ENCODE measurements at regions not wholly inside any gene's neighbourhood (a gene's known extent, or its start where the extent isn't known, plus 50 kb on each side); places are given as distances from the start of the nearest gene placed in this dataset.
"Not testable (repeated sequence)": the region's sequence is repeated elsewhere in the genome, so short reads cannot be mapped to it uniquely, and the experiment has no call there.

DNA sequence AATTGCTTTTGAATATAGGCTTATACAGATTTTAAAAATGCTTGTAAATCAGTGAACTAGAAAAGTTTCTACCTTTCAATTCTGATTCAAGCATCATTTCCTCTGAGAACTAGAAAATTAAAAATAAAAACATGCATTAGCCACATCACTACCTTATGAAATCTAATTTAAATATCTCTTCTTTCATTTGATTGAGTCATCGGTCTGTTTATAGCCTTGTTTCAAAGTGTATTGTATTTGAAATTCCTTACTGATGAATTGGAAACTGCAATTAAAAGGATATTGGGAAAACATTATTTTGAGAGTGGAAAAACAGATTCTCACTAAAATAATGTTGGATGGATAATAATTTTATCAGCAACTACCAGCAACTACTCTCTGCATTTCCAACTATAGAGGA lies 717.7 kb upstream of the FAM98A start:
- no peak for DNase-seq (ENCODE audit: low spot score)

DNA sequence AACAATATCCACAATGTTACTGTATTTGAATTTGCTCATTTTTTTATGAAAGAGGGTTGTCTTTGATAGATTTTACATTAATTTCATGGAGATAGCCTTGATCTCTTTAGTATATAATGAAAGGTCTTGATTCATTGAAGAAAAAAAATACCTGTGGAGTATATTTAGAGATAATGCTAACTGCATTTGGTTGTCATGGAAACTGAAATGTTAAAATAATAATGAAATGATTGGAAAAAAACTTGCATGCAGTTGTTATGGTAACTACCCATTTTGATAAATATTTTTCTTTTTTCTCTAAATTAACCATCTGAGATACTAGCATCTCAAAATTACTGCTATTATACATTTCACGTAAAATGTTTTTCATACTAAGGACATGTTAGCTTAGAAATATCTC lies 712.7 kb upstream of the FAM98A start:
- no peak for DNase-seq (ENCODE audit: low spot score)

GRCh38 chr2:34308140-34308539 lies 709.0 kb upstream of the FAM98A start:
- no peak for DNase-seq (ENCODE audit: low spot score)

GRCh38 chr2:34307636-34308035 lies 708.5 kb upstream of the FAM98A start:
- DNase-seq (ENCODE audit: low spot score) = no peak

GRCh38 chr2:34306745-34307144 lies 707.6 kb upstream of the FAM98A start:
- DNase-seq (ENCODE audit: low spot score) = no peak

DNA sequence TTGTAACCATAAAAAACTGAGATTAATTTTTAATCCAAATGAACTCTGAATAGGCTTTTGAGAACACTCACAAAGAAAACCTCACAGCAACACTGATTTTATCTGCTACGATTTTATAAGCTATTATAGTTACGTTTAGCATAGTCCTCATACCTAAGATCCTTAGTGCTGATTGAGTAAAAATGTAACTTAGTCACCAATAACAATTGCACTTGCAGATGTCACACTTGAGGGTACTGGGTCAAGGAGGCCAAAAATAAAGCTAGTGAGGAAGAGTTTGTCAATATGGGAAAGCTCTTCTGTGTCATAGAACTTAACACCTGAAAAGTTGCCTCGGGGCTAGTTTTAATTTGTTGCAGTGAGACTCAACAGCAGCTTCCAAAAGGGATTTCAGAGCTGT lies 706.5 kb upstream of the FAM98A start:
- DNase-seq (ENCODE audit: low spot score) = no peak

- no peak for DNase-seq (ENCODE audit: low spot score)
These were observed 695.9 kb upstream of the FAM98A start for GRCh38 chr2:34294961-34295360.

- no peak for DNase-seq (ENCODE audit: low spot score)
These were observed 692.0 kb upstream of the FAM98A start for GRCh38 chr2:34291076-34291475.

GRCh38 chr2:34288016-34288415 lies 688.9 kb upstream of the FAM98A start:
- no peak for DNase-seq (ENCODE audit: low spot score)

DNA sequence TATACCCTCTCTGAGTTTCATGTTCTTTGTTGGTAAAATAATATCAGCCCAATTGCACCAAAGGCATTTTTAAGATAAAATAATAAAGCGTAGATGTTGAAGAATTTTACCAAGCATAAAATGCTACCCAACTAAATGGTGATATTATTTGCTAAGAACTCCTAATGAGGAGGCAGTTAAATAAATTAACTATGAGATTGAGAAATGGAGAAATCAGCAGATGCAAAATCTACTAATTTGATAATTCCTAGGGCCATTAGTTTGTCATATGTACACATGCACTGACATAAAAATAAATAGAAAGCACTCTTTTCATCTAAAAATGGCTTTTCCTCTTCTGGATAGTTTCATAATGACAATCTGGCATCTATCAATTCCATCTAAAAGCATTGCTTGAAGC lies 681.5 kb upstream of the FAM98A start:
- DNase-seq (ENCODE audit: low spot score) = no peak

DNA sequence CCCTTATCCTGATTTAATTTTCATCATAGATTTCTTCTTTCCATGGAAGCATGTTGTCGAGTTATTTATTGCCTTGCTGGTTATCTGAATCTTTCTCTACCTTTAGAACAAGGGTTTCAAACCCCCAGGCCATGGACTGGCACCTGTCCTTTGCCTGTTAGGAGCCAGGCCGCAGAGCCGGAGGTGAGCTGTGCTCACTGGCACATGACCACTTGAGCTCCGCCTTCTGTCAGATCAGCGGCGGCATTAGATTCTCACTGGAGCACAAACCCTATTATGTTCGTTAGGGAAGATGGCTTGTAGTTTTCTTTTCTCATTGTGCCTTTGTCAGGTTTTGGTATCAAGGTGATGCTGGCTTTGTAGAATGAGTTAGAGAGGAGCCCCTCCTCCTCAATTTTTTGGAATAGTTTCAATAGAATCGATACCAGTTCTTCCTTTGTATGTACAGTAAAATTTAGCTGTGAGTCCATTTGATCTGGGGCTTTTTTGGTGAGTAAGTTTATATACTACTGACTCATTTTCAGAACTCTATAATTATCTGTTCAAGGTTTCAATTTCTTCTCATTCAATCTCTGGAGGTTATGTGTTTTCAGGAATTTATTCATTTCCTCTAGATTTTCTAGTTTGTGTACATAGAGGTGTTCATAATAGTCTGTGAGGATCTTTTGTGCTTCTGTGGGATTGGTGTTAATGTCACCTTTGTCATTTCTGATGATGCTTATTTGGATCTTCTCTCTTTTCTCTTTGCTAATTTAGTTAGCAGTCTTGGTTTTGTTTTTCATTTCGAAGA lies 668.0 kb upstream of the FAM98A start:
- no peak for DNase-seq (ENCODE audit: low spot score)

GRCh38 chr2:34261701-34262100 lies 662.6 kb upstream of the FAM98A start:
- DNase-seq (ENCODE audit: low spot score) = no peak

GRCh38 chr2:34254272-34254878 lies 655.3 kb upstream of the FAM98A start:
- no peak for DNase-seq (ENCODE audit: low spot score)

GRCh38 chr2:34252111-34252510 lies 653.0 kb upstream of the FAM98A start:
- no peak for DNase-seq (ENCODE audit: low spot score)

- DNase-seq (ENCODE audit: low spot score) = no peak
These were observed 652.5 kb upstream of the FAM98A start for GRCh38 chr2:34251578-34251977.

DNA sequence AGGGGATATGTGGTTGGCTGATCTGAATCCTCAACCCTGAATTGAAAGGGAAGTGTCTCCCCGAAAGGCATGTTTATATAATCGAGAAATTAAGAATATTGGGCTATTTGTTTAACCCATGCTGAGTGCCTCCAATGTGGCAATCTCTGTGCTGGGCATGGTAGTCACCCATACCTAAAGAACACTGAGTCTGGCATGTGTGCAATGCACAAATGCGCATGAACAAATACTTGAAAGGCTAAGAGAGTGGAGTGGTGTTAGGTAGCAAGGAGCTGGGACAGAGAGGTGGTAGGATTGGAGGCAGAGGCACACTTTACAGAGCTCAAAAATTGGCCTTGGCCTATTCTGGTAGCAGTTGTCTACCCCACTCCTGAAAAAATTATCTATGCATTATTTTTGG lies 645.1 kb upstream of the FAM98A start:
- no peak for DNase-seq (ENCODE audit: low spot score)

DNA sequence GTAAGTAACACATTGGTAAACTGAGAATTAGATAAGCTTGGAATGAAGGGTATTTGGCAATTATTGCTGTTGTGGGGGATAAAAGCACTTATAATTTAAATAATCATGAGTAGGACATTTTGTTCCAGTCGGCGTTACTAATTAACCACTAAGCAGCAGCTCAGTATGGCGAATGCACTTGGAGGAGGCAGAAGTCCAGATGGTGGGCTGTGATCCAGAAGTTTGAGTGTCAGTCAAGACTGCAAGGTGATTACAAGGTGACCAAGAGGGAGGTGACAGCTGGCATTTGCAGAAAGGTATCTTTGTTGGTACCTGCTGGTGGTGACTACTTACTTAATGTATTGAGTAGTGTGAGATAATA lies 643.6 kb upstream of the FAM98A start:
- no peak for DNase-seq (ENCODE audit: low spot score)

GRCh38 chr2:34241905-34242762 lies 643.0 kb upstream of the FAM98A start:
- no peak for DNase-seq (ENCODE audit: low spot score)

- no peak for DNase-seq (ENCODE audit: low spot score)
These were observed 640.4 kb upstream of the FAM98A start for GRCh38 chr2:34239511-34239910.

DNA sequence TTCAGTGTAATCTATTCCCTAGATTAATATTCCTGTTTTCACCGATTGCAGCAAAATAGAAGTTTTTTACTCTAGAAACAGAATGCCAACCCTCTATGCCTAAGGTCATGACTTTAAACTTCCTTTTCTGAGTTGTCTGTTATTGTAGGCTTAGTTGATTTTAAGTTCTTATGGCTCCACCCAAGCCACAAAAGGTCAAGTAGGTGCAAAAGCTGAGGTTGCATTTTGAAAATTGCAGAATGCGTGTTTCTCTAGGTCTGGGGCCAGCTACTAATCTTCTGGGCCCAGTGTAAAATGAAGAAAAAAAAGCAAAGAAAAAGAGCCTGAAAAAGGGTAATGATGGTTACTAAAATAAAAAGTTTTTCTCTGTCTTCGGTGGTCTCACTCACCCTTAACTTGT lies 635.7 kb upstream of the FAM98A start:
- DNase-seq (ENCODE audit: low spot score) = no peak

DNA sequence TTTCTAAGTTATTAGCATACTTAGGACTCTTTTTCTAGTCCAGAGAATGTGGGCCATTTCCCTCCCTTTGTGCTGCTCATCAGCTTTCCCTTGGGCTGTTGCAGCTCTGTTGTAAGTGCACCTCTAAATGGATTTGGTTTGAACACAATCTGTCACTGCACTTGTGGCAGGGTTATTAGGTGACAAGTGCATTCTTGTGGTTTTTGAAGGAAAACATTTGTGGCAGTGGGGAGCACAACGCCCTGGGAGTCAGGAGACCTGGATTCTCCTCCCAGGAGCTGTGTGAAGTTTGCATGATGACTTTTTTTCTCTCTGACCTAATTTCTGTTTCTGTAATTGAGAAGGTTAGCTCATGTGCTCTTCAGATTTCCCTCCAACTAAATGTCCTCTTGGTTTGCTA lies 630.9 kb upstream of the FAM98A start:
- peak; percentile 29 for DNase-seq (ENCODE audit: low spot score)

- DNase-seq (ENCODE audit: low spot score) = no peak
These were observed 616.1 kb upstream of the FAM98A start for GRCh38 chr2:34215174-34215573.

DNA sequence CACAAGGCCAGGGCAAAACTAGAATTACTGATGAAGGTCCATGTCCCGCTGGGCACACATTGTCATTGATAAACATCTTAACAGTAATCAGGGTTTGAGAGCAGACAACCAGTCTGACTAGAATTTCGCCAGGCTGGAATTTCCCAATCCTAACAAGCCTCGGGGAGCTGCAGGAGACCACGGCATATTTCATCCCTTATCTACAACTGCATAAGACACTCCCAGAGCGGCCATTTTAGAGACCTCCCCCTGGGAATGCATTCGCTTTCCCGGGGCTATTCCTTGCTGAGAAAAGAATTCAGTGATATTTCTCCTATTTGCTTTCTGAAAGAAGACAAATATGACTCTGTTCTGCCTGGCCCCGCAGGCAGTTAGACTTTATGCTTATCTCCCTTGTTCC lies 611.3 kb upstream of the FAM98A start:
- DNase-seq (ENCODE audit: low spot score) = not testable (repeated sequence)

All from A172 (cell line).